ENCODE measurements at regions not wholly inside any gene's neighbourhood (a gene's known extent, or its start where the extent isn't known, plus 50 kb on each side); places are given as distances from the start of the nearest gene placed in this dataset.

DNA sequence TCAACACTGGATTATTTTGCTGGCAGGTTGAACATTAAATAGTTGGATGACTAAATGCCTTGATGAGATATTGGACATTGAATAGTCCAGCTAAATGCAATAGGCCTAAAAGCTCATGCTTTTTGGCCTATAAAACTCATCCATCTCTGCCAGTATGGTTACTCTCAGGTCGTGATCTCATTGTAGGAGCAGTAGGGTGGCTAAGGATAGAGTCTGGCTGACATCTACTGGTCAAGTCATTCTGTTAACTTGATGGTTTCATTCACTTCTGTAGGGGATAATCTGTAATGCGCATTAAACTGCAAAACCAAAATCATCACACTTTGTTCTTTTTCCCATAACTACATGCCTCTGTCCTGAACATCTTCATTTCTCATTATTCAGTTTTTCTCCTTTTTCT, 227.0 kb downstream of the DKK2 start:
- TF ChIP-seq FOXM1 (IDR thresholded peaks at IDR 0.05; ENCODE audit: borderline replicate concordance) (no peak), HDGF (IDR thresholded peaks at IDR 0.05; ENCODE audit: borderline replicate concordance) (no peak), LEF1 (IDR thresholded peaks at IDR 0.05; ENCODE audit: borderline replicate concordance) (no peak), FOXK2 (IDR thresholded peaks at IDR 0.05) (no peak), SUZ12 (IDR thresholded peaks at IDR 0.05) (no peak), ZNF384 (IDR thresholded peaks at IDR 0.05) (no peak), FOXA1 (IDR thresholded peaks at IDR 0.05) (no peak), SP1 (IDR thresholded peaks at IDR 0.05) (no peak), BHLHE40 (IDR thresholded peaks at IDR 0.05; ENCODE audit: borderline replicate concordance) (no peak), ARNT (IDR thresholded peaks at IDR 0.05) (no peak), TARDBP (IDR thresholded peaks at IDR 0.05) (no peak)
